HCT116 (cell line): ENCODE measurements at regions not wholly inside any gene's neighbourhood (a gene's known extent, or its start where the extent isn't known, plus 50 kb on each side); places are given as distances from the start of the nearest gene placed in this dataset.

Experiments used
- ATAC-seq: fragments of 200-7000 bp; cut with Tn5 transposase; 2 replicates; pipeline ENCODE4 v1.9.1; 2020; ENCODE audit warnings: mild to moderate bottlenecking, moderate library complexity
- BruUV-seq: library from RNA; stranded (reverse); fragments of 400-500 nt; replicated peaks from 2 replicates; lab custom pipeline; 2021; lab: Mats Ljungman, UMichigan
- CTCF ChIA-PET: fragments of 300-600 bp; sonication (Branson Sonifier 250); formaldehyde crosslinking; loops from one replicate; lab custom pipeline; 2021; ENCODE audit warnings: antibody characterized with exemption; lab: Charles Lee
- POLR2A ChIA-PET: fragments of 300-600, 350-600 bp; sonication (Branson Sonifier 250); formaldehyde crosslinking; loops from one replicate; lab custom pipeline; 2021; ENCODE audit warnings: antibody characterized with exemption; lab: Charles Lee
- RAD21 ChIA-PET, 2 experiments: fragments of 300-600 bp; sonication (Branson Sonifier 250); formaldehyde crosslinking; loops; one replicate each; lab custom pipeline; 2023; ENCODE audit warnings: low total read pairs in 2 of 2; ENCODE audit not compliant: uncharacterized antibody in 2 of 2, unreplicated experiment in 2 of 2, low non-redundant PET in 1 of 2; lab: Charles Lee
- DNase-seq: peaks from one replicate; pipeline ENCODE4 v3.0.0-alpha.2; 2010; ENCODE audit warnings: low read depth, low spot score
- H2AFZ ChIP-seq: fragments of 200-600 bp; shearing (Covaris generic), sonication (generic); 2 replicates; pipeline ENCODE4 v1.6.1; 2017; ENCODE audit warnings: low read depth, mixed run types, mixed read lengths, antibody characterized with exemption, low read length; ENCODE audit not compliant: poor library complexity, severe bottlenecking
- H3K27ac ChIP-seq: 2 replicates; pipeline ENCODE4 v1.5.1; 2012; ENCODE audit warnings: low read depth, low read length
- H3K27me3 ChIP-seq: fragments of 200-600 bp; sonication (generic); 2 replicates; pipeline ENCODE4 v1.6.1; 2016; ENCODE audit warnings: mixed run types, low read length, mixed read lengths; ENCODE audit not compliant: insufficient read depth
- H3K36me3 ChIP-seq, 2 experiments: fragments of 200-500 bp in 1 of 2; fragments of 200-600 bp in 1 of 2; sonication (Bioruptor generic) in 1 of 2; sonication (generic) in 1 of 2; 2 replicates each; pipeline versions ENCODE4 v1.5.1 to v1.6.1; 2014 to 2016; ENCODE audit warnings: low read length in 2 of 2, inconsistent platforms in 1 of 2, mixed read lengths in 1 of 2, mixed run types in 1 of 2; ENCODE audit not compliant: insufficient read depth in 2 of 2, control insufficient read depth in 1 of 2
- H3K4me1 ChIP-seq, 2 experiments: fragments of 200-600 bp in 1 of 2; sonication (generic) in 1 of 2; 2 replicates each; pipeline versions ENCODE4 v1.5.1 to v1.6.1; 2012 to 2017; ENCODE audit warnings: low read length in 2 of 2, inconsistent platforms in 1 of 2, mild to moderate bottlenecking in 1 of 2, mixed read lengths in 1 of 2, mixed run types in 1 of 2, moderate library complexity in 1 of 2; ENCODE audit not compliant: insufficient read depth in 2 of 2, control insufficient read depth in 1 of 2
- H3K4me2 ChIP-seq: fragments of 200-600 bp; sonication (generic); 2 replicates; pipeline ENCODE4 v1.6.1; 2017; ENCODE audit warnings: mixed run types, low read length, mixed read lengths
- H3K4me3 ChIP-seq, 2 experiments: fragments of 200-600 bp in 1 of 2; sonication (generic) in 1 of 2; replicated peaks in 1 of 2; 2 replicates each; pipeline ENCODE4 v1.5.1; 2011 to 2016; ENCODE audit warnings: low read length in 2 of 2, control low read depth in 1 of 2, low read depth in 1 of 2, mild to moderate bottlenecking in 1 of 2, mixed read lengths in 1 of 2, mixed run types in 1 of 2
- H3K79me2 ChIP-seq: fragments of 200-600 bp; sonication (generic); 2 replicates; pipeline ENCODE4 v1.6.1; 2017; ENCODE audit warnings: mild to moderate bottlenecking, mixed run types, low read length, moderate library complexity, mixed read lengths; ENCODE audit not compliant: insufficient read depth
- H3K9ac ChIP-seq: fragments of 200-600 bp; sonication (generic); 2 replicates; pipeline ENCODE4 v1.6.1; 2016; ENCODE audit warnings: low read length, mixed read lengths
- H3K9me2 ChIP-seq: fragments of 200-600 bp; sonication (generic), shearing (Covaris generic); 2 replicates; pipeline ENCODE4 v1.6.1; 2017; ENCODE audit warnings: mixed run types, mild to moderate bottlenecking, moderate library complexity; ENCODE audit not compliant: insufficient read depth
- H3K9me3 ChIP-seq, 2 experiments: fragments of 200-500 bp in 1 of 2; fragments of 200-600 bp in 1 of 2; sonication (Bioruptor generic) in 1 of 2; sonication (generic) in 1 of 2; 2 replicates each; pipeline ENCODE4 v1.6.1; 2014 to 2017; ENCODE audit warnings: low read length in 2 of 2, mixed read lengths in 2 of 2, inconsistent platforms in 1 of 2, low read depth in 1 of 2, mild to moderate bottlenecking in 1 of 2, mixed run types in 1 of 2, moderate library complexity in 1 of 2; ENCODE audit not compliant: control insufficient read depth in 1 of 2, insufficient read depth in 1 of 2
- H4K20me1 ChIP-seq: fragments of 200-600 bp; sonication (generic), shearing (Covaris generic); 2 replicates; pipeline ENCODE4 v1.6.1; 2017; ENCODE audit warnings: mixed run types, mild to moderate bottlenecking, moderate library complexity; ENCODE audit not compliant: insufficient read depth
- CBX3 ChIP-seq: IDR thresholded peaks from 2 replicates; pipeline ENCODE4 v1.6.1; 2012; ENCODE audit warnings: low read depth
- ELF1 ChIP-seq: IDR thresholded peaks from 2 replicates; pipeline ENCODE4 v1.6.1; 2012; ENCODE audit warnings: low read depth, borderline replicate concordance
- EZH2 ChIP-seq: fragments of 200-600 bp; sonication (generic); IDR thresholded peaks from 2 replicates; pipeline ENCODE4 v1.6.1; 2017; ENCODE audit warnings: antibody characterized with exemption, mixed run types
- JUND ChIP-seq: IDR thresholded peaks from 2 replicates; pipeline ENCODE4 v1.6.1; 2012
- POLR2A ChIP-seq: IDR thresholded peaks from 2 replicates; pipeline ENCODE4 v1.7.0; 2011; ENCODE audit warnings: borderline replicate concordance; ENCODE audit not compliant: insufficient read depth, insufficient read length; ENCODE audit errors: extremely low read depth
- POLR2AphosphoS5 ChIP-seq: IDR thresholded peaks from 2 replicates; pipeline ENCODE4 v1.6.1; 2011; ENCODE audit warnings: mild to moderate bottlenecking, low read depth, low read length, moderate library complexity
- RAD21 ChIP-seq: IDR thresholded peaks from 2 replicates; pipeline ENCODE4 v1.6.1; 2012; ENCODE audit warnings: low read depth, mild to moderate bottlenecking
- SIN3A ChIP-seq: IDR thresholded peaks from 2 replicates; pipeline ENCODE4 v1.6.1; 2012; ENCODE audit warnings: low read depth
- SRF ChIP-seq: IDR thresholded peaks from 2 replicates; pipeline ENCODE4 v1.6.1; 2012; ENCODE audit warnings: low read depth
- TCF7L2 ChIP-seq: IDR thresholded peaks from 2 replicates; pipeline ENCODE4 v1.7.0; 2011; ENCODE audit warnings: borderline replicate concordance, inconsistent platforms; ENCODE audit not compliant: insufficient read depth, insufficient read length; ENCODE audit errors: extremely low read depth
- YY1 ChIP-seq: IDR thresholded peaks from 2 replicates; pipeline ENCODE4 v1.6.1; 2011; ENCODE audit warnings: low read length, low read depth, moderate library complexity, mild to moderate bottlenecking; ENCODE audit not compliant: insufficient replicate concordance; ENCODE audit errors: extremely low read depth
- ZFX ChIP-seq: fragments of 450-650 bp; IDR thresholded peaks from 2 replicates; pipeline ENCODE4 v1.6.1; 2017
- ZNF274 ChIP-seq: fragments of 200-500 bp; sonication (Bioruptor generic); IDR thresholded peaks from 2 replicates; pipeline ENCODE4 v1.6.1; 2014; ENCODE audit warnings: mild to moderate bottlenecking, low read depth, low read length, inconsistent platforms
- intact Hi-C: fragments of 100-400 bp; cut with micrococcal nuclease; formaldehyde crosslinking; loops from 2 replicates; pipeline ENCODE4 v1.10.0; 2022
- TF ChIP-seq, protein P1 (sequence below): IDR thresholded peaks from 2 replicates; pipeline ENCODE4 v1.6.1; 2011; ENCODE audit warnings: mild to moderate bottlenecking, low read length, moderate library complexity; ENCODE audit not compliant: insufficient replicate concordance; ENCODE audit errors: extremely low read depth
- TF ChIP-seq, protein P2 (sequence below): IDR thresholded peaks from 2 replicates; pipeline ENCODE4 v1.6.1; 2012; ENCODE audit warnings: low read depth
- TF ChIP-seq, protein P3 (sequence below): IDR thresholded peaks from 2 replicates; pipeline ENCODE4 v1.6.1; 2012

DNA sequence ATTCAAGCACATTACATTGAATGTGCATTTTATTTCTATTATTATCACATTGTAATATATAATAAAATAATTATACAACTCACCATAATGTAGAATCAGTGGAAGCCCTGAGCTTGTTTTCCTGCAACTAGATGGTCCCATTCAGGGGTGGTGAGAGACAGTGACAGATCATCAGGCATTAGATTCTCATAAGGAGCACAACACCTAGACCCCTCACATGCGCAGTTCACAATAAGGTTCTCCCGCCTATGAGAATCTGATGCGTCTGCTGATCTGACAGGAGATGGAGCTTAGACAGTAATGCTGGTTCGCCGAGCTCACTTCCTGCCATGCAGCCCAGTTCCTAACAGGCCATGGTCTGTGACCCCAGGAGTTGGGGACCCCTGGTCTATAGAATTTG is 96.7 kb upstream of the RBBP6 start:
- intact Hi-C loops = no loop called here
- Histone ChIP-seq H4K20me1 (no peaks in the 10 kb centered on the region), H3K9me3 (no peaks in the 10 kb centered on the region), H3K4me3 (no peak overlapping the region), H3K4me2 (no peak overlapping the region), H3K9ac (no peak overlapping the region), H3K27me3 (peaks cover 10% of the 10 kb centered on the region; the same call in 1 of the 2 replicates), H2AFZ (no peak overlapping the region), H3K9me2 (no peaks in the 10 kb centered on the region), H3K4me1 (no peaks in the 10 kb centered on the region), H3K27ac (no peak overlapping the region), H3K79me2 (no peaks in the 10 kb centered on the region), H3K36me3 (no peaks in the 10 kb centered on the region)
- no peak for ATAC-seq
- POLR2A ChIA-PET = no interaction called here
- RAD21 ChIA-PET = no interaction called here
- TF ChIP-seq CBX3 (no peak), YY1 (no peak), RAD21 (no peak), TCF7L2 (no peak), SIN3A (no peak), ZFX (no peak), JUND (no peak)
- TF ChIP-seq, protein P1, sequence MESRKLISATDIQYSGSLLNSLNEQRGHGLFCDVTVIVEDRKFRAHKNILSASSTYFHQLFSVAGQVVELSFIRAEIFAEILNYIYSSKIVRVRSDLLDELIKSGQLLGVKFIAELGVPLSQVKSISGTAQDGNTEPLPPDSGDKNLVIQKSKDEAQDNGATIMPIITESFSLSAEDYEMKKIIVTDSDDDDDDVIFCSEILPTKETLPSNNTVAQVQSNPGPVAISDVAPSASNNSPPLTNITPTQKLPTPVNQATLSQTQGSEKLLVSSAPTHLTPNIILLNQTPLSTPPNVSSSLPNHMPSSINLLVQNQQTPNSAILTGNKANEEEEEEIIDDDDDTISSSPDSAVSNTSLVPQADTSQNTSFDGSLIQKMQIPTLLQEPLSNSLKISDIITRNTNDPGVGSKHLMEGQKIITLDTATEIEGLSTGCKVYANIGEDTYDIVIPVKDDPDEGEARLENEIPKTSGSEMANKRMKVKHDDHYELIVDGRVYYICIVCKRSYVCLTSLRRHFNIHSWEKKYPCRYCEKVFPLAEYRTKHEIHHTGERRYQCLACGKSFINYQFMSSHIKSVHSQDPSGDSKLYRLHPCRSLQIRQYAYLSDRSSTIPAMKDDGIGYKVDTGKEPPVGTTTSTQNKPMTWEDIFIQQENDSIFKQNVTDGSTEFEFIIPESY = no peak
- BruUV-seq = no TSS peak
- no peak for DNase-seq
- CTCF ChIA-PET = no interaction called here

DNA sequence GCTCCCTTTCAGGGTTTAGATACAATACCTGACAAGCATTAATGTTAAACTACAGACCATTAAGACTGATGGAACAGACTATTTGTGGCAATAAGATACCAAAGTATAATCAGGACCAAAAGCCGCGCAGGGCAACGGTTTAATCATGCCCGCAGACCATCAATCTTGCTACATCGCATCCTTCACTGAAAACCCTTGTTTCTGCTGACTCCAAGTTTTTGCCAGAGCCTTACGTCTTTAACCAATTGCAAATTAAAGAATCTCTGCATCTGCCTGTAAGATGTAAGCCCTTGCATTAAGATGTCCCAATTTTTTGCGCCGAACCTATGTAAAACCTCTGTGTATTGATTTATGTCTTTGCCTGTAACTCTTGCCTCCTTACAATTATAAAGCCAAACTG is 94.2 kb upstream of the RBBP6 start:
- no peaks in the 10 kb centered on the region for H3K36me3 ChIP-seq
- H3K9me3 ChIP-seq = no peaks in the 10 kb centered on the region
- TF ChIP-seq EZH2 = no peak
- TF ChIP-seq, protein P2, sequence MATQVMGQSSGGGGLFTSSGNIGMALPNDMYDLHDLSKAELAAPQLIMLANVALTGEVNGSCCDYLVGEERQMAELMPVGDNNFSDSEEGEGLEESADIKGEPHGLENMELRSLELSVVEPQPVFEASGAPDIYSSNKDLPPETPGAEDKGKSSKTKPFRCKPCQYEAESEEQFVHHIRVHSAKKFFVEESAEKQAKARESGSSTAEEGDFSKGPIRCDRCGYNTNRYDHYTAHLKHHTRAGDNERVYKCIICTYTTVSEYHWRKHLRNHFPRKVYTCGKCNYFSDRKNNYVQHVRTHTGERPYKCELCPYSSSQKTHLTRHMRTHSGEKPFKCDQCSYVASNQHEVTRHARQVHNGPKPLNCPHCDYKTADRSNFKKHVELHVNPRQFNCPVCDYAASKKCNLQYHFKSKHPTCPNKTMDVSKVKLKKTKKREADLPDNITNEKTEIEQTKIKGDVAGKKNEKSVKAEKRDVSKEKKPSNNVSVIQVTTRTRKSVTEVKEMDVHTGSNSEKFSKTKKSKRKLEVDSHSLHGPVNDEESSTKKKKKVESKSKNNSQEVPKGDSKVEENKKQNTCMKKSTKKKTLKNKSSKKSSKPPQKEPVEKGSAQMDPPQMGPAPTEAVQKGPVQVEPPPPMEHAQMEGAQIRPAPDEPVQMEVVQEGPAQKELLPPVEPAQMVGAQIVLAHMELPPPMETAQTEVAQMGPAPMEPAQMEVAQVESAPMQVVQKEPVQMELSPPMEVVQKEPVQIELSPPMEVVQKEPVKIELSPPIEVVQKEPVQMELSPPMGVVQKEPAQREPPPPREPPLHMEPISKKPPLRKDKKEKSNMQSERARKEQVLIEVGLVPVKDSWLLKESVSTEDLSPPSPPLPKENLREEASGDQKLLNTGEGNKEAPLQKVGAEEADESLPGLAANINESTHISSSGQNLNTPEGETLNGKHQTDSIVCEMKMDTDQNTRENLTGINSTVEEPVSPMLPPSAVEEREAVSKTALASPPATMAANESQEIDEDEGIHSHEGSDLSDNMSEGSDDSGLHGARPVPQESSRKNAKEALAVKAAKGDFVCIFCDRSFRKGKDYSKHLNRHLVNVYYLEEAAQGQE = no peak
- no peak for TF ChIP-seq POLR2AphosphoS5
- TF ChIP-seq CBX3 = no peak
- no peak for TF ChIP-seq SRF
- TF ChIP-seq JUND = no peak
- no peak for TF ChIP-seq ZNF274
- no peak for TF ChIP-seq POLR2A
- TF ChIP-seq, protein P3, sequence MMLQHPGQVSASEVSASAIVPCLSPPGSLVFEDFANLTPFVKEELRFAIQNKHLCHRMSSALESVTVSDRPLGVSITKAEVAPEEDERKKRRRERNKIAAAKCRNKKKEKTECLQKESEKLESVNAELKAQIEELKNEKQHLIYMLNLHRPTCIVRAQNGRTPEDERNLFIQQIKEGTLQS = no peak
- TF ChIP-seq ZFX = no peak
- no peak for TF ChIP-seq ELF1
- H3K79me2 ChIP-seq = no peaks in the 10 kb centered on the region
- no peaks in the 10 kb centered on the region for H3K4me1 ChIP-seq
- ATAC-seq (no peak), DNase-seq (no peak)
- H3K4me2 ChIP-seq = no peak overlapping the region
- H4K20me1 ChIP-seq = no peaks in the 10 kb centered on the region
- RAD21 ChIA-PET = no interaction called here
- no peaks in the 10 kb centered on the region for H3K9me2 ChIP-seq
- no peak overlapping the region for H3K27ac ChIP-seq
- CTCF ChIA-PET = no interaction called here
- H3K4me3 ChIP-seq = no peak overlapping the region
- H2AFZ ChIP-seq = no peak overlapping the region
- H3K9ac ChIP-seq = no peak overlapping the region
- no TSS peak for BruUV-seq
- intact Hi-C loops = no loop called here
- peaks cover 5% of the 10 kb centered on the region; the same call in 1 of the 2 replicates for H3K27me3 ChIP-seq
- POLR2A ChIA-PET = no interaction called here
